GM12878 (cell line): ENCODE measurements at regions not wholly inside any gene's neighbourhood (a gene's known extent, or its start where the extent isn't known, plus 50 kb on each side); places are given as distances from the start of the nearest gene placed in this dataset.

Source experiments
- ATAC-seq: fragments of 200-7000 bp; cut with Tn5 transposase; 3 replicates; pipeline ENCODE4 v1.9.1; 2020; ENCODE audit warnings: mild to moderate bottlenecking, moderate library complexity
- BruUV-seq: library from RNA; stranded (reverse); fragments of 400-500 nt; replicated peaks from 2 replicates; lab custom pipeline; 2021; lab: Mats Ljungman, UMichigan
- CTCF ChIA-PET: fragments of 300-600 bp; sonication (Branson Sonifier 250); formaldehyde crosslinking; extraction: SDS; loops from one replicate; lab custom pipeline; 2021; ENCODE audit warnings: inconsistent platforms; lab: Yijun Ruan, JAX
- POLR2A ChIA-PET: fragments of 350-600 bp; formaldehyde crosslinking; extraction: SDS; loops from one replicate; lab custom pipeline; 2021; ENCODE audit warnings: inconsistent platforms; lab: Charles Lee
- RAD21 ChIA-PET: fragments of 300-600 bp; sonication (Branson Sonifier 250); formaldehyde crosslinking; loops from one replicate; lab custom pipeline; 2023; ENCODE audit warnings: antibody characterized with exemption; ENCODE audit not compliant: unreplicated experiment; lab: Charles Lee
- SMC1A ChIA-PET: fragments of 300-600 bp; sonication (Branson Sonifier 250); formaldehyde crosslinking; loops from one replicate; lab custom pipeline; 2023; ENCODE audit not compliant: unreplicated experiment, uncharacterized antibody; lab: Charles Lee
- DNase-seq: peaks from one replicate; pipeline ENCODE4 v3.0.0-alpha.2; 2011; ENCODE audit warnings: low read depth, low spot score
- FAIRE-seq: peaks from 3 replicates; lab custom pipeline; 2011; peaks lifted over from hg19 to GRCh38; lab: Jason Lieb, UNC
- H2AFZ ChIP-seq: 2 replicates; pipeline ENCODE4 v1.6.0; 2011; ENCODE audit warnings: low read depth, low read length, control low read depth; ENCODE audit not compliant: control insufficient read depth
- H3K27ac ChIP-seq: 2 replicates; pipeline ENCODE4 v1.5.1; 2011; ENCODE audit warnings: control low read depth; ENCODE audit not compliant: control insufficient read depth, insufficient read depth
- H3K27me3 ChIP-seq, 2 experiments: replicated peaks in 1 of 2; 2 replicates each; pipeline versions ENCODE4 v1.6.0 to v1.6.1; 2011; ENCODE audit warnings: low read length in 1 of 2; ENCODE audit not compliant: control insufficient read depth in 2 of 2, insufficient read depth in 2 of 2
- H3K36me3 ChIP-seq, 2 experiments: 2 replicates each; pipeline ENCODE4 v1.5.1; 2011; ENCODE audit warnings: low read length in 1 of 2; ENCODE audit not compliant: control insufficient read depth in 2 of 2, insufficient read depth in 2 of 2
- H3K4me1 ChIP-seq: 2 replicates; pipeline ENCODE4 v1.6.1; 2011; ENCODE audit warnings: mild to moderate bottlenecking, low read length, moderate library complexity, mixed read lengths; ENCODE audit not compliant: control insufficient read depth, insufficient read depth
- H3K4me2 ChIP-seq: 2 replicates; pipeline ENCODE4 v1.6.0; 2011; ENCODE audit warnings: control low read depth; ENCODE audit not compliant: control insufficient read depth, insufficient read depth
- H3K4me3 ChIP-seq: fragments of 200-600 bp; sonication (generic); 2 replicates; pipeline ENCODE4 v1.5.1; 2016
- H3K79me2 ChIP-seq: 2 replicates; pipeline ENCODE4 v1.6.0; 2011; ENCODE audit warnings: low read length; ENCODE audit not compliant: control insufficient read depth, insufficient read depth
- H3K9ac ChIP-seq: 2 replicates; pipeline ENCODE4 v1.8.0; 2011; ENCODE audit warnings: low read length, control low read depth, mixed read lengths; ENCODE audit not compliant: control insufficient read depth, insufficient read depth
- H3K9me3 ChIP-seq: replicated peaks from 3 replicates; pipeline ENCODE4 v1.5.1; 2011; ENCODE audit warnings: mild to moderate bottlenecking, low read length; ENCODE audit not compliant: control insufficient read depth, insufficient read depth
- H4K20me1 ChIP-seq: 2 replicates; pipeline ENCODE4 v1.6.0; 2011; ENCODE audit not compliant: control insufficient read depth, insufficient read depth
- BACH1 ChIP-seq: fragments of 450-650 bp; IDR thresholded peaks from 2 replicates; pipeline ENCODE4 v1.6.1; 2017; ENCODE audit warnings: mild to moderate bottlenecking, borderline replicate concordance
- CHD1 ChIP-seq: IDR thresholded peaks from 2 replicates; pipeline ENCODE4 v1.6.1; 2012; ENCODE audit warnings: low read depth, low read length, improper control_type of control experiment
- ESRRA ChIP-seq: IDR thresholded peaks from 2 replicates; pipeline ENCODE4 v1.6.1; 2012; ENCODE audit warnings: mild to moderate bottlenecking, low read length, improper control_type of control experiment
- HDAC6 ChIP-seq: fragments of 200-600 bp; sonication (generic); IDR thresholded peaks from one replicate; pipeline ENCODE4 v1.8.0; 2017; ENCODE audit warnings: antibody characterized with exemption; ENCODE audit not compliant: unreplicated experiment
- HDGF ChIP-seq: fragments of 450-650 bp; IDR thresholded peaks from 2 replicates; pipeline ENCODE4 v1.6.1; 2016; ENCODE audit warnings: antibody characterized with exemption
- MEF2A ChIP-seq: IDR thresholded peaks from 2 replicates; pipeline ENCODE4 v1.6.1; 2011; ENCODE audit warnings: low read depth, mild to moderate bottlenecking, low read length, moderate library complexity; ENCODE audit not compliant: insufficient read depth
- MTA2 ChIP-seq: fragments of 450-650 bp; IDR thresholded peaks from 2 replicates; pipeline ENCODE4 v1.6.1; 2016; ENCODE audit warnings: low read depth, mild to moderate bottlenecking, moderate library complexity
- MTA3 ChIP-seq: IDR thresholded peaks from 2 replicates; pipeline ENCODE4 v1.6.1; 2012; ENCODE audit warnings: low read length, inconsistent platforms, borderline replicate concordance
- MYC ChIP-seq: IDR thresholded peaks from 2 replicates; pipeline ENCODE4 v1.6.1; 2011; ENCODE audit warnings: mild to moderate bottlenecking, low read length, moderate library complexity, inconsistent platforms; ENCODE audit not compliant: insufficient read depth, insufficient replicate concordance, insufficient read length, severe bottlenecking
- NFYA ChIP-seq: IDR thresholded peaks from 2 replicates; pipeline ENCODE4 v1.6.1; 2011; ENCODE audit warnings: low read depth, mild to moderate bottlenecking, low read length, improper control_type of control experiment, borderline replicate concordance
- SMAD1 ChIP-seq: fragments of 450-650 bp; IDR thresholded peaks from 2 replicates; pipeline ENCODE4 v1.6.1; 2018; ENCODE audit warnings: mild to moderate bottlenecking, low read depth; ENCODE audit not compliant: partially characterized antibody
- TCF12 ChIP-seq: IDR thresholded peaks from 2 replicates; pipeline ENCODE4 v1.6.1; 2011; ENCODE audit warnings: low read depth, mild to moderate bottlenecking, low read length
- WGBS: methylation state at CpG from one replicate; pipeline ENCODE4 v1.1.6; 2016; ENCODE audit warnings: low lambda C conversion rate; ENCODE audit not compliant: insufficient replicate concordance, insufficient coverage; ENCODE audit errors: missing lambda C conversion rate; 5-methylcytosine and 5-hydroxymethylcytosine counted together
- in situ Hi-C: fragments of 300-500 bp; cut with MboI; formaldehyde crosslinking; loops from 9 replicates; pipeline ENCODE4 v1.14.3; 2018; ENCODE audit warnings: mixed read lengths
- intact Hi-C: fragments of 100-400 bp; cut with micrococcal nuclease; formaldehyde crosslinking; loops from one replicate; pipeline ENCODE4 v1.14.2; 2022; ENCODE audit not compliant: unreplicated experiment
- TF ChIP-seq, protein P1 (sequence below): fragments of 450-650 bp; conservative IDR thresholded peaks from 2 replicates; pipeline ENCODE4 v1.6.1; 2017; ENCODE audit warnings: mild to moderate bottlenecking, moderate library complexity
- TF ChIP-seq, protein P2 (sequence below): IDR thresholded peaks from 2 replicates; pipeline ENCODE4 v1.6.1; 2012; ENCODE audit warnings: improper control_type of control experiment, low read depth, low read length; ENCODE audit not compliant: insufficient replicate concordance

GRCh38 chr11:10358696-10359095 lies 53.8 kb downstream of the ADM start:
- Histone ChIP-seq H3K4me2 (no peak overlapping the region), H4K20me1 (no peaks in the 10 kb centered on the region), H3K27me3 (peaks cover 0 to 8% of the 10 kb centered on the region in 2 experiments; a peak in 1 of 4 replicates), H2AFZ (no peak overlapping the region), H3K9ac (no peak overlapping the region), H3K4me1 (no peaks in the 10 kb centered on the region), H3K9me3 (no peaks in the 10 kb centered on the region), H3K36me3 (no peaks in the 10 kb centered on the region), H3K79me2 (no peaks in the 10 kb centered on the region), H3K4me3 (no peak overlapping the region), H3K27ac (no peak overlapping the region)
- ATAC-seq (no peak), FAIRE-seq (no peak), DNase-seq (no peak)
- ChIA-PET RAD21 (interaction anchor here (1.1 kb wide), 1 partner anchor 496 kb away, joined by 3 read pairs; no protein-coding TSS in a partner anchor), POLR2A (no interaction called here), SMC1A (interaction anchor here (1.4 kb wide), 1 partner anchor 49 kb away, joined by 3 read pairs; no protein-coding TSS in a partner anchor), CTCF (interaction anchor here (1.7 kb wide), 1 partner anchor 11 kb away, joined by 4 read pairs; no protein-coding TSS in a partner anchor)
- intact Hi-C loops (no loop called here), in situ Hi-C loops (no loop called here)
- no TSS peak for BruUV-seq
- 31% methylated on average over 4 of the region's 4 CpGs for WGBS
- TF ChIP-seq BACH1 (no peak), ESRRA (no peak), MYC (no peak), MTA2 (no peak), HDAC6 (no peak), SMAD1 (no peak), MTA3 (no peak), CHD1 (no peak), NFYA (no peak), TCF12 (no peak), MEF2A (no peak), HDGF (no peak)
- TF ChIP-seq, protein P1, sequence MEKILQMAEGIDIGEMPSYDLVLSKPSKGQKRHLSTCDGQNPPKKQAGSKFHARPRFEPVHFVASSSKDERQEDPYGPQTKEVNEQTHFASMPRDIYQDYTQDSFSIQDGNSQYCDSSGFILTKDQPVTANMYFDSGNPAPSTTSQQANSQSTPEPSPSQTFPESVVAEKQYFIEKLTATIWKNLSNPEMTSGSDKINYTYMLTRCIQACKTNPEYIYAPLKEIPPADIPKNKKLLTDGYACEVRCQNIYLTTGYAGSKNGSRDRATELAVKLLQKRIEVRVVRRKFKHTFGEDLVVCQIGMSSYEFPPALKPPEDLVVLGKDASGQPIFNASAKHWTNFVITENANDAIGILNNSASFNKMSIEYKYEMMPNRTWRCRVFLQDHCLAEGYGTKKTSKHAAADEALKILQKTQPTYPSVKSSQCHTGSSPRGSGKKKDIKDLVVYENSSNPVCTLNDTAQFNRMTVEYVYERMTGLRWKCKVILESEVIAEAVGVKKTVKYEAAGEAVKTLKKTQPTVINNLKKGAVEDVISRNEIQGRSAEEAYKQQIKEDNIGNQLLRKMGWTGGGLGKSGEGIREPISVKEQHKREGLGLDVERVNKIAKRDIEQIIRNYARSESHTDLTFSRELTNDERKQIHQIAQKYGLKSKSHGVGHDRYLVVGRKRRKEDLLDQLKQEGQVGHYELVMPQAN: no peak
- TF ChIP-seq, protein P2, sequence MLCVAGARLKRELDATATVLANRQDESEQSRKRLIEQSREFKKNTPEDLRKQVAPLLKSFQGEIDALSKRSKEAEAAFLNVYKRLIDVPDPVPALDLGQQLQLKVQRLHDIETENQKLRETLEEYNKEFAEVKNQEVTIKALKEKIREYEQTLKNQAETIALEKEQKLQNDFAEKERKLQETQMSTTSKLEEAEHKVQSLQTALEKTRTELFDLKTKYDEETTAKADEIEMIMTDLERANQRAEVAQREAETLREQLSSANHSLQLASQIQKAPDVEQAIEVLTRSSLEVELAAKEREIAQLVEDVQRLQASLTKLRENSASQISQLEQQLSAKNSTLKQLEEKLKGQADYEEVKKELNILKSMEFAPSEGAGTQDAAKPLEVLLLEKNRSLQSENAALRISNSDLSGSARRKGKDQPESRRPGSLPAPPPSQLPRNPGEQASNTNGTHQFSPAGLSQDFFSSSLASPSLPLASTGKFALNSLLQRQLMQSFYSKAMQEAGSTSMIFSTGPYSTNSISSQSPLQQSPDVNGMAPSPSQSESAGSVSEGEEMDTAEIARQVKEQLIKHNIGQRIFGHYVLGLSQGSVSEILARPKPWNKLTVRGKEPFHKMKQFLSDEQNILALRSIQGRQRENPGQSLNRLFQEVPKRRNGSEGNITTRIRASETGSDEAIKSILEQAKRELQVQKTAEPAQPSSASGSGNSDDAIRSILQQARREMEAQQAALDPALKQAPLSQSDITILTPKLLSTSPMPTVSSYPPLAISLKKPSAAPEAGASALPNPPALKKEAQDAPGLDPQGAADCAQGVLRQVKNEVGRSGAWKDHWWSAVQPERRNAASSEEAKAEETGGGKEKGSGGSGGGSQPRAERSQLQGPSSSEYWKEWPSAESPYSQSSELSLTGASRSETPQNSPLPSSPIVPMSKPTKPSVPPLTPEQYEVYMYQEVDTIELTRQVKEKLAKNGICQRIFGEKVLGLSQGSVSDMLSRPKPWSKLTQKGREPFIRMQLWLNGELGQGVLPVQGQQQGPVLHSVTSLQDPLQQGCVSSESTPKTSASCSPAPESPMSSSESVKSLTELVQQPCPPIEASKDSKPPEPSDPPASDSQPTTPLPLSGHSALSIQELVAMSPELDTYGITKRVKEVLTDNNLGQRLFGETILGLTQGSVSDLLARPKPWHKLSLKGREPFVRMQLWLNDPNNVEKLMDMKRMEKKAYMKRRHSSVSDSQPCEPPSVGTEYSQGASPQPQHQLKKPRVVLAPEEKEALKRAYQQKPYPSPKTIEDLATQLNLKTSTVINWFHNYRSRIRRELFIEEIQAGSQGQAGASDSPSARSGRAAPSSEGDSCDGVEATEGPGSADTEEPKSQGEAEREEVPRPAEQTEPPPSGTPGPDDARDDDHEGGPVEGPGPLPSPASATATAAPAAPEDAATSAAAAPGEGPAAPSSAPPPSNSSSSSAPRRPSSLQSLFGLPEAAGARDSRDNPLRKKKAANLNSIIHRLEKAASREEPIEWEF: no peak
